CMK (cell line): ENCODE measurements at regions not wholly inside any gene's neighbourhood (a gene's known extent, or its start where the extent isn't known, plus 50 kb on each side); places are given as distances from the start of the nearest gene placed in this dataset.
"Not testable (repeated sequence)": the region's sequence is repeated elsewhere in the genome, so short reads cannot be mapped to it uniquely, and the experiment has no call there.

Experiments
- DNase-seq: peaks from one replicate; pipeline ENCODE4 v3.0.0-alpha.2; 2010; ENCODE audit warnings: low read depth

- DNase-seq, result no peak
Observed at GRCh38 chr12:19771858-19772257, 332.6 kb downstream of the AEBP2 start.

- no peak for DNase-seq
Observed at GRCh38 chr12:19772776-19773175, 333.5 kb downstream of the AEBP2 start.

DNA sequence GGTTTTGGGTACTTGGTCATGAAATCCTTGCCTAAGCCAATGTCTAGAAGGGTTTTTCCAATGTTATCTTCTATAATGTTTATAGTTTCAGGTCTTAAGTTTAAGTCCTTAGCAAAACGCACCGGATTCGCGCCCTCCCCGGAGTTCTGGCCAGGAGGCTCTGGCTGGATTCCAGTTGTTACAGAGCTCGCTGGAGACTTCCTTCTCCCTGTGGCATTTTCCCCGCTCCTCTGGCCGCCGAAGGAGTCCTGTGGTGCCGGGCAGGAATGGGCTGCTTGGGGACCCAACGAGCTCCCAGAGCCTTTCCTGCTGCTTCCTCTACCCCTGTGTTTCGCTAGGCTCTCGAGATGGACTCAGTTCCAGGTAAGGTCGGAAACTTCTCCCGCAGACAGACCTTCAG is 335.9 kb downstream of the AEBP2 start:
- no peak for DNase-seq

DNA sequence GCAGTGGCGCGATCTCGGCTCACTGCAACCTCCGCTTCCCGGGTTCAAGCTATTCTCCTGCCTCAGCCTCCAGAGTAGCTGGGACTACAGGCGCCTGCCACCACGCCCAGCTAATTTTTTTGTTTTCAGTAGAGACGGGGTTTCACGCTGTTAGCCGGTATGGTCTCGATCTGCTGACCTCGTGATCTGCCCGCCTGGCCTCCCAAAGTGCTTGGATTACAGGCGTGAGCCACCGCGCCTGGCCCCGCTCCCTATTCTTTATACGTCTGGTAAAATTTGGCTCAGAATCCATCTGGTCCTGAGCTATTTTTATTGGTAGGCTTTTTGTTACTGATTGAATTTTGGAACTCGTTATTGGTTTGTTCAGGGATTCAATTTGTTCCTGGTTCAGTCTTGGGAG is 336.7 kb downstream of the AEBP2 start:
- DNase-seq, result not testable (repeated sequence)

DNA sequence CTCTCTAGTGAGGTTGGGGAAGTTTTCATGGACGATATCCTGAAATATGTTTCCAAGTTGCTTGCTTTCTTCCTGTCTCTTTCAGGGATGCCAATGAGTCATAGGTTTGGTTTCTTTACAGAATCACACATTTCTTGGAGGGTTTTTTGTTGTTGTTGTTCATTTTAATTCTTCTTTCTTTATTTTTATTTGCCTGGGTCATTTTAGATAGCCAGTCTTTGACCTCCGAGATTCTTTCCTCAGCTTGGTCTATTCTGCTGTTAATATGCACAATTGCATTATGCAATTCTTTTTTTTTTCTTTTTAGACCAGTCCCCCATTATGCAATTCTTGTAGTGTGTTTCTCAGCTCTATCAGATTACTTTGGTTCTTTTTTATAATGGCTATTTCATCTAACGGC is 338.9 kb downstream of the AEBP2 start:
- no peak for DNase-seq

- no peak for DNase-seq
Observed at GRCh38 chr12:19778797-19779196, 339.5 kb downstream of the AEBP2 start.

DNA sequence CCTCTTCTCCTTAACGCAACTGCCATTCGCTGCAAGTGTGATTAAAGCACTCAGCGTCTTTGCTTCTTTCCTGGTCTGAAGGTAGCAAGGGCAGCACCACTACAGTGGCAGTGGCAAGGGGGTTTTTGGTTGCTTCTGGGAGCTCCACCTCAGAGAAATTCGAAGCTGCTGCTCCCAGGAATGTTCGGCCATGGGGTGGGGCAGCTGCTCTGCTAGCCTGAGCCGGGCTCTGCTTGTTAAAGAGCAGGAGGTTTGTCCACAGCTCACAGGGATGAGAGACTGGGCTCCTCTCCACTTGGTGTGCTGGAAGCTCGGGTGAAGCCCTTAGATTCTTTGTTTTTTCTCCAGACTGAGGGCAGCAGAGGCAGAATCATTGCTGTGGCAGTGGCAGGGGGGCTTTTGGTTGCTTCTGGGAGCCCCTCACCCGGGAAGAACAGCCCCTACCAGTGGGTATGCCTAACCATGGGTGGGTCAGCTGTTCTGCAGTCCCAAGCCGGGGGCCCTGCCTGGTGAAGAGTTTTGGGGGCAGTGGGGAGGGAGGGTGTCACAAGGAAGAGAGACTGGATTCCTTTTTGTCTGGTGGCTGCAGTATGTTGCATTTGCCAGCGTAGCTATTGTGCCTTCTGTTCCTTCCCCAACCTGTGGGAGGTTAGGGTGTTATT is 340.2 kb downstream of the AEBP2 start:
- no peak for DNase-seq

DNA sequence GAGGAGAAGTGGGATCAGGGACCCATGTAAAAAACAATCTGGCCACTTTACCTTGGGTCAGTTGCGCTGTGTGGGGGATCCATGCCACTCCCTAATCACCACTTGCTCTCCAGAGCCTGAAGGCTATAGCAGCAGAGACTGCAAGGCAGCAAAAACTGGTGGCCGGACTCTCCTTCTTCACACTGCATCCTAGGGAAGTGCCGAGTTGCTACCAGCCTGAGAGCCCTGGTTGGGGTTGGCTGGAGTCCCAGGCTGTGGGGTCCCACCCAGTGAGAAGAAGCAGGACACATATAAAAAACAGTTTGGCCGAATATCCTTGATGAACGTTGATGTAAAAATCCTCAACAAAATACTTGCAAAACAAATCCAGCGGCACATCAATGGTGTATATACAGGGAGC is 341.2 kb downstream of the AEBP2 start:
- DNase-seq, result no peak

DNA sequence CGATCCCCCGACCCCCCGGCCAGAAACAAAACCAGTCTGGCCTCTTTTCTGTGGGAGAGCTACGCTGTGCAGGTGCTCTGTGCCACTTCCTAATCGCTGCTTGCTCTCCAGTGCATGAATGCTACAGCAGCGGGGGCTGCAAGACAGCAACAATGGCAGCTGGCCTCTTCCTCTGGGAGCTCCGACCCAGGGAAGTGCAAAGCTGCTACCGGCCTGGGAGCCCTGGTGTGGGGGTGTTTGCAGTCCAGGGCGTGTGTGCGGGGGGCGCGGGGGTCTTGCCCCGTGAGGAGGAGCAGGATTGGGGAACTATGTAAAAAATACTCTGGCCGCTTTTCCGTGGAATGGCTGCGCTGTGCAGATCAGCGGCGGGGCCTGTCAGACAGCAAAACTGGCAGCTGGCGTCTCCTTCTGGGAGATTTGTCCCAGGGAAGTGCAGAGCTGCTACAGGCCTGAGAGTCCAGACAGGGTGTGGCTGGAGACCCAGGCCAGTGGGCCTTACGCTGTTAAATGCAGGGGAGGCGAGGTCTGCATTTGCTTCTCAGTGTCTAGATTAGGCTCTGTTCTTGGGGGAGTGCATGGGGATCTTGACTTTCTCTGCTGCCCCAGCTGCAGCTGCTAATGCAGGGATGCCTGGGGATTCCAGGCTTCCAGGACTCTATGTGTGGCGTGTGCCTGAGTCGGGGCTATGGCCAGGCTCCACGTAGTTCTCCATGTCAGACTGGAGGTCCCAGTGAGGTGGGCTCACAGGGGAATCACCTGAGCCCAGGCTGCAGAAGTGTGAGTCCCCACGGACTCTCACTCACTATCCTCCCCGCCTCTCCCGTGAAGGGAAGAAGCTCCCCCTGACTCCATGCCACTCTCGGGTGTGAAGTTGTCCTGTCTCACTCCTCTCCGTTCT is 344.5 kb downstream of the AEBP2 start:
- no peak for DNase-seq

DNA sequence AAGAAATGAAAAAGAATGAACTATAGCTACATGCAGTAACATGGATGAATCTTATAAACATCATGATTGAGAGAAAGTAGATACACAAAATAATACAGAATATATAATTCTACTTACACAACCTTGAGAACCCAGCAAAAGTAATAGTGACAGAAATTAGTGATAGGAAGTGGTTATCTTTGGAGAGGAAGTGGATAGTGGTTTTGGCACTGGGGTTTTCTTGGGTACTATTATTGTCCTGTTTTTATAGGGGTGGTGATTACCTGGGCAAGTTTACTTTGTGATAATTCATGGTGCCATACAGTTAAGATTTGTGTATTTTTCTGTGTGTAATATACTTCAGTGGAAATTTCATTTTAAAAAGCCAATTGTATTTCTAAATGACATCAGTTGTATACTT is 352.7 kb downstream of the AEBP2 start:
- DNase-seq, result no peak

- DNase-seq, result no peak
Observed at GRCh38 chr12:19794116-19794515, 354.8 kb downstream of the AEBP2 start.

GRCh38 chr12:19799216-19799615 is 359.9 kb downstream of the AEBP2 start:
- DNase-seq, result no peak

DNA sequence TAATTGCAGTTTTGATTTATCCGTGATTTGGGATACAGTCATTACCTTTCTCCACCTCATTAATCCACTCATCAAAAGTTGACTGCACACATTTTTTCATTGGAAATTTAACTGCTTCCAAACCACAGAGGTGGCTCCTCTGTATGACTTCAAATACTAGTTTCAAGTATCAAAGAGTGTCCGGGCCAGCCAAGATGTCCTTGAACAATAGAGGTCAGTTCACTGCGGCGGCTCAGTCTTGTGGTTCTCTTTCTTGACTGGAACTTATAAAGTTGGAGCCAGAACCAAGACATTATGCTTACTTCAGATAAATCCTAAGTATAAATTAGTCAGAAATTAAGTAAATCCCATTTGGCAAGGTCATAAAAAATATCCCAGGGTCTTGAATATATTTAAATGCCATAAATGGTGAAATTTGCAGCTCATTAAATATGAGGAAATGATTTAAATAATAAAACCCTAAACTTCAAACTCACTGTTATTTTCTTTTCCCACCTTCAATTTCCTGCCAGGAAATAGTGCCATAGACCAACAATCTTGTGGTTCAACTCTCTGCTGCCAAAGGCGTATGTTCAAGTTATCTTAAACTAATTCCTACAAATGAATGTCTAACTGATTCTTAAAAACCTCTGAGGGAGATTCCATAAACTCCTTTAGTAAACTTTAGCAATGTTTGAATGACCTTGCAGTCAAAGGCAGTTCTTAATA is 360.8 kb downstream of the AEBP2 start:
- no peak for DNase-seq

DNA sequence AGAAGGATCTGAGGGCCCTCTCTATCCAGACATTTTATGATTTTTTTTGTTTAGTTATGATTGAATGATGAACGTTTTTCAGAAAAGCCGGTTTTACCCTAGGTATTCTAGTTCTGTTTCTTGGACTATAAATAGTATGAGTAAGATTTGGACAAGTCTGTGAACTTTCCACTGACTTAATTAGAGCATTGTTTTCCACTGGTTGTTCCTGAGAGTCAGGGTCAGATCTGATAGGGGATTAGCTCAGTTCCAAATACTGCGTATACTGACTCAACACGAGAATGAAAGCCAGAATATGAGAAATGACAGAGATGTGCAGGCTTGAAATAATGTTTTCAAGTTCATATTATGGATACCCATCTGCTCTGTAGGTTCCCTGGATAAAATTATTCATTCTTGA is 361.6 kb downstream of the AEBP2 start:
- no peak for DNase-seq

DNA sequence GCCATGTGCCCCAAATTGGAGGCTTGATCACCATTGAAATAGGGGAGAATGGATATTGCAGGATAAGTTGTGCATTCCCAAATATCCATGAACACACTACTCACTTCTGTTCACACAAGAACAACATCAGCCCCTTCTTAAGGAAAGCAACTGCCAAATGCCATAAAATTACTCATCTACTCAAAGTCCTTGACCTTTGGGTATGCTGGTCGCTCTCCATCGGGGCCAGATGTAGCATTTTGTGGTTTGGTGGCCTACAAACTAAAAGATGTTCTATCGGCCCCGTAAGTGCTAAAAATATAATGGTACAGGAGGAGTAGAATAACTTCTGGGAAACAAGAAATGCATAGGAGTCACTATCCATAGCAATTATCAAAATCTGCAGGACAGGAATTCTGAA is 362.6 kb downstream of the AEBP2 start:
- DNase-seq, result no peak

DNA sequence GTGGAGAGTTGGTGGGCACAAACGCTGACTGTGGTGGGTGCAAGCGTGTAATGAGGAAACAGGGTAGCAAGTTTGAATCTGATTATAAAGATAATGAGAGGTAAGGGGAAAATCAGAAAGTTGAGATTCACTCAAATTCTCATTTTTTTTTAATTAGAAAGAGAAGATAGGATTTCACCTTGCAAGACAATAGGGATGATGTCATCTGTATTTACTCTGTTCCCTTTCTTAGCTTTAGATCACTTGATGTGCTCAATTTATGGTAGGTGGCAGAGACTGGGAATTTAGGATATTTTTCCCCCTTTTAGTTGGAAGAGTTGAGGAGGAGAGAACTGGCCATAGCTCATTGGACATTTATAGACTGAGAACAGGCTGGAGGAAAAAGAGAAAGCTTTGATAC is 363.6 kb downstream of the AEBP2 start:
- no peak for DNase-seq

GRCh38 chr12:19804737-19805136 is 365.4 kb downstream of the AEBP2 start:
- DNase-seq, result no peak

DNA sequence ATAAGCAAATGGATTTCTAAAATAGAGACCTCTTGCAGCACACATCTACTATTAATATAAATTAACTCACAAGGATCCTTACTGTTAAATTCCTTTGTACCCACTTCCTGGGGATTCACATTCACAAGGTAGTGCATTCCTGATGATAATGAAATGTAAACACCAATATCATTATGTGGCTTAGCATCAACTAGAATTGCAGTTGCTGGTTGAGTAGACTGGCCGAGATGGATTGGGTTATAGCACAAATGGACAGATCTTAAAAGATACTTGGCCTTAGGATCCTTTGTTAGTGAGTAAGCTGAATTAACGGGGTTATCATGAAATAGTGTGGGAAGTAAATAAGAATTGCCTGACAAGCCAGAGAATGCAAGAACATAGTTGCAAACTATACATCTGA is 369.1 kb downstream of the AEBP2 start:
- DNase-seq, result no peak

GRCh38 chr12:19810213-19810612 is 370.9 kb downstream of the AEBP2 start:
- no peak for DNase-seq

- DNase-seq, result no peak
Observed at GRCh38 chr12:19811922-19812321, 372.6 kb downstream of the AEBP2 start.

DNA sequence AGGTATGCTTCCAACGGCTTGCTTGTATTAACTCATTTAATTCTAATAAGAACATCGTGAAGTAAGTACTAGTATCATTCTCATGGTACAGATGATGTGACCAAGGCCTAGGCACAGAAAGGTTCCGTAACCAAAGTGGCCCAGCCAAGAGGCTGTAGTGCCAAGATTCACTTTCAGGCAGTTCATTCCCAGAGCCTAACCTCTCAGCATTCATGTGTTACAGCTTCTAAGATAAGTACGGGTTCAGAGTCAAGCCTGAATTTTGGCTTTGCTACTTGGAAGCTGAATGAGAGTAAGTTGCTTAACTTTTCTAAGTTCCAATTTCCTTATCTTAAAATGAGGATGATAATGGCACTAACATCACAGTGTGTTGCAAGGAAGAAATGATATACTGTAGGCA is 379.9 kb downstream of the AEBP2 start:
- DNase-seq, result no peak

DNA sequence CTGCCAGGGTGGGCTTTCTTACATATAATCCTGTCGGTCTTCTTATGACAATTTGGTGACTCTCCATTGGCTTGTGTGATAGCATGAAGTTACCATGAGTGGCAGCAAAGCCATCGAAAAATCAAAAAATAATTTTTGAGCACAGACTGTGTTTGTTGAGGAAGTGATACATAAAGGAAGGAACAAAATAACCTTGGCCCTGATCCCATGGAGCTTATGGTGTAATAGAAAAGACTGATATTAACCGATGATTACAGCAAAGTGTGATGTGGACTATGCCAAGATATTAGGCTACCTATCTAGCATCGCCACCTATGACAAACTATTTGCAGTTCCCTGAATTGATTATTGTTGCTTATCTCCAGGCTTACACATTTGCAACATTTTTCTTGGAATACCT is 383.2 kb downstream of the AEBP2 start:
- DNase-seq, result no peak

DNA sequence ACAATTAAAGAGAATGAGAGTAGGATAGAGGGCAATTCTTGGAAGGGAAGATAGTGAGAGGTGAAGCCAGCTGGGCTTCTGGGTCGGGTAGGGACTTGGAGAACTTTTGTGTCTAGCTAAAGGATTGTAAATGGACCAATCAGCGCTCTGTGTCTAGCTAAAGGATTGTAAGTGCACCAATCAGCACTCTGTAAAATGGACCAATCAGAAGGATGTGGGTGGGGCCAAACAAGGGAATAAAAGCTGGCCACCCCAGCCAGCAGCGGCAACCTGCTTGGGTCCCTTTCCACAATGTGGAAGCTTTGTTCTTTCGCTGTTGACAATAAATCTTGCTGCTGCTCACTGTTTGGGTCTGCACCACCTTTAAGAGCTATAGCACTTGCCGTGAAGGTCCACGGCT is 384.0 kb downstream of the AEBP2 start:
- not testable (repeated sequence) for DNase-seq
